OCI-LY3 (cell line): ENCODE measurements at regions not wholly inside any gene's neighbourhood (a gene's known extent, or its start where the extent isn't known, plus 50 kb on each side); places are given as distances from the start of the nearest gene placed in this dataset.

ENCODE experiments used
- EZH2phosphoT487 ChIP-seq: fragments of 200-600 bp; shearing (Covaris generic); IDR thresholded peaks from 2 replicates; pipeline ENCODE4 v1.6.1; 2018; ENCODE audit warnings: antibody characterized with exemption, mixed run types, low read depth
- TF ChIP-seq, protein P1 (sequence below): fragments of 200-600, 300-600 bp; sonication (generic); IDR thresholded peaks from 2 replicates; pipeline ENCODE4 v1.5.1; 2014; ENCODE audit warnings: antibody characterized with exemption, low read length, low read depth

DNA sequence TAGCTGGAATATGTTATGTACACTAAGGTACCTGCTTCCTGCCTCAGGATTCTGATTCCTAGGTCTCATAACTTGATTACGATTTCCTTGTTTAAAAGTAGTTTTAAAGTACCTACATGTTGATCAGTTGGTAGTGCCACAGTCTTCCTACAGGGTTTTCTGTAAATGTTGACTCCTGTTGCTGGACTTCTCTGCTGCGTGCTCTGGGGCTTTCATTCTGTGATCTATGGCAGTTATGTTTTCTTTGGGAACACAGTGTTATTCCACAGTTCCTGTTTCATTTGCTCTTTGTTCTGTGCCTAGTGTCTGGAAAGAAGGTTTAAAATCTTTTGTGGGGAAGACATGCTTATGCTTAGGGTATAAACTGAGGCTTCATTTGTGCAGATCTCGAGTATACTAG, 343.5 kb downstream of the PLK2 start:
- no peak for TF ChIP-seq EZH2phosphoT487
- TF ChIP-seq, protein P1, sequence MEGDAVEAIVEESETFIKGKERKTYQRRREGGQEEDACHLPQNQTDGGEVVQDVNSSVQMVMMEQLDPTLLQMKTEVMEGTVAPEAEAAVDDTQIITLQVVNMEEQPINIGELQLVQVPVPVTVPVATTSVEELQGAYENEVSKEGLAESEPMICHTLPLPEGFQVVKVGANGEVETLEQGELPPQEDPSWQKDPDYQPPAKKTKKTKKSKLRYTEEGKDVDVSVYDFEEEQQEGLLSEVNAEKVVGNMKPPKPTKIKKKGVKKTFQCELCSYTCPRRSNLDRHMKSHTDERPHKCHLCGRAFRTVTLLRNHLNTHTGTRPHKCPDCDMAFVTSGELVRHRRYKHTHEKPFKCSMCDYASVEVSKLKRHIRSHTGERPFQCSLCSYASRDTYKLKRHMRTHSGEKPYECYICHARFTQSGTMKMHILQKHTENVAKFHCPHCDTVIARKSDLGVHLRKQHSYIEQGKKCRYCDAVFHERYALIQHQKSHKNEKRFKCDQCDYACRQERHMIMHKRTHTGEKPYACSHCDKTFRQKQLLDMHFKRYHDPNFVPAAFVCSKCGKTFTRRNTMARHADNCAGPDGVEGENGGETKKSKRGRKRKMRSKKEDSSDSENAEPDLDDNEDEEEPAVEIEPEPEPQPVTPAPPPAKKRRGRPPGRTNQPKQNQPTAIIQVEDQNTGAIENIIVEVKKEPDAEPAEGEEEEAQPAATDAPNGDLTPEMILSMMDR, result no peak
